GM13977 (cell line): ENCODE measurements at regions not wholly inside any gene's neighbourhood (a gene's known extent, or its start where the extent isn't known, plus 50 kb on each side); places are given as distances from the start of the nearest gene placed in this dataset.

Experiments
- DNase-seq: peaks from one replicate; pipeline ENCODE4 v3.0.0; 2012; ENCODE audit warnings: low spot score
- in situ Hi-C: fragments of 300-500 bp; cut with MboI; formaldehyde crosslinking; loops from one replicate; pipeline ENCODE4 v1.12.0; 2022; ENCODE audit warnings: low sequenced_read_pairs, low pct_unique_long_range_greater_than_20kb, mixed read lengths, inconsistent platforms; ENCODE audit not compliant: unreplicated experiment
- TF ChIP-seq, protein P1 (sequence below): IDR thresholded peaks from 2 replicates; pipeline ENCODE4 v1.5.1; 2012; ENCODE audit warnings: mild to moderate bottlenecking, control low read depth; ENCODE audit not compliant: insufficient read depth; ENCODE audit errors: extremely low read depth, missing control alignments

DNA sequence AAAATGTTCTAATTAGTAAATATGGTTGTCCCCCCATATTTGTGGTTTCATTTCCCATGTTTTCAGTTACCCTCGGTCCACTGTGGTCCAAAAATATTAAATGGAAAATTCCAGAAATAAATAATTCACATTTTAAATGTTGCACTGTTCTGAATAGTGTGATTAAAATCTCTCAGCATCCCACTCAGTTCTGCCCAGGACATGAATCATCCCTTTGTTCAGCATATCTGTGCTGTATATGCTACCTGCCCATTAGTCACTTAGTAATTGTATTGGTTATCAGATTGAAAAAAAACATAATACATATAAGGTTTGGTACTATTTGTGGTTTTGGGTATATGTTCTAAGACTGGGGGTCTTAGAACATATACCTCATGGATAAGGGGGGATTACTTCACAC, 55.1 kb upstream of the NXF3 start:
- no peak for DNase-seq
- in situ Hi-C loops = no loop called here
- TF ChIP-seq, protein P1, sequence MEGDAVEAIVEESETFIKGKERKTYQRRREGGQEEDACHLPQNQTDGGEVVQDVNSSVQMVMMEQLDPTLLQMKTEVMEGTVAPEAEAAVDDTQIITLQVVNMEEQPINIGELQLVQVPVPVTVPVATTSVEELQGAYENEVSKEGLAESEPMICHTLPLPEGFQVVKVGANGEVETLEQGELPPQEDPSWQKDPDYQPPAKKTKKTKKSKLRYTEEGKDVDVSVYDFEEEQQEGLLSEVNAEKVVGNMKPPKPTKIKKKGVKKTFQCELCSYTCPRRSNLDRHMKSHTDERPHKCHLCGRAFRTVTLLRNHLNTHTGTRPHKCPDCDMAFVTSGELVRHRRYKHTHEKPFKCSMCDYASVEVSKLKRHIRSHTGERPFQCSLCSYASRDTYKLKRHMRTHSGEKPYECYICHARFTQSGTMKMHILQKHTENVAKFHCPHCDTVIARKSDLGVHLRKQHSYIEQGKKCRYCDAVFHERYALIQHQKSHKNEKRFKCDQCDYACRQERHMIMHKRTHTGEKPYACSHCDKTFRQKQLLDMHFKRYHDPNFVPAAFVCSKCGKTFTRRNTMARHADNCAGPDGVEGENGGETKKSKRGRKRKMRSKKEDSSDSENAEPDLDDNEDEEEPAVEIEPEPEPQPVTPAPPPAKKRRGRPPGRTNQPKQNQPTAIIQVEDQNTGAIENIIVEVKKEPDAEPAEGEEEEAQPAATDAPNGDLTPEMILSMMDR = no peak
